ENCODE measurements at regions not wholly inside any gene's neighbourhood (a gene's known extent, or its start where the extent isn't known, plus 50 kb on each side); places are given as distances from the start of the nearest gene placed in this dataset.

DNA sequence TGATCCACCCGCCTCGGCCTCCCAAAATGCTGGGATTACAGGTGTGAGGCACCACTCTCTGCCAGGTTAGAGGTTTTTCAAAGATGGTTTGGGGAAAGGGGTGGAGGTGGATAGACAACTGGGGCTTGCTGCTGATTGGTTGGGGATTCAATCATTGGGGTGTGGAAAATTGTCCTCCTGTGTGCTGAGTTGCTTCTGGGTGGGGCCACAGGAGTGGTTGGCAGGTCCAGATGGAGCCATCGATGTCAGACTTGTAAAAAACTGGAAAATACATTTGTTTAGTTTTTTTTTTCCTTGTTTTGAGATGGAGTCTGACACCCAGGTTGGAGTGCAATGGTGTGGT, 61.9 kb upstream of the CLINT1 start:
- Histone ChIP-seq H3K4me2 (ENCODE audit: low read length) (no peak overlapping the region), H2AFZ (ENCODE audit: low read length) (no peak overlapping the region), H3K36me3 (ENCODE audit: insufficient read depth, low read length) (no peaks in the 10 kb centered on the region), H3K79me2 (ENCODE audit: insufficient read depth, low read depth, low read length) (no peaks in the 10 kb centered on the region), H3K9me2 (ENCODE audit: insufficient read depth, low read length) (no peaks in the 10 kb centered on the region), H3K4me3 (ENCODE audit: low read depth, low read length, poor library complexity, severe bottlenecking) (no peak overlapping the region), H4K20me1 (ENCODE audit: insufficient read depth, low read length) (no peaks in the 10 kb centered on the region), H3K27ac (ENCODE audit: low read depth, low read length, poor library complexity, severe bottlenecking) (no peak overlapping the region), H3K9me3 (ENCODE audit: low read length) (no peaks in the 10 kb centered on the region), H3K4me1 (ENCODE audit: insufficient read depth, low read length, poor library complexity, severe bottlenecking) (peaks cover 44% of the 10 kb centered on the region)
- POLR2A ChIA-PET: interaction anchor here (0.6 to 1.4 kb wide), 6 partner anchors 29 to 954 kb away, joined by 3 to 5 read pairs (median 4); no protein-coding TSS in a partner anchor
- no peak for TF ChIP-seq EZH2phosphoT487 (IDR thresholded peaks at IDR 0.05; ENCODE audit: borderline replicate concordance, low read depth, low read length)
- TF ChIP-seq, protein P1, sequence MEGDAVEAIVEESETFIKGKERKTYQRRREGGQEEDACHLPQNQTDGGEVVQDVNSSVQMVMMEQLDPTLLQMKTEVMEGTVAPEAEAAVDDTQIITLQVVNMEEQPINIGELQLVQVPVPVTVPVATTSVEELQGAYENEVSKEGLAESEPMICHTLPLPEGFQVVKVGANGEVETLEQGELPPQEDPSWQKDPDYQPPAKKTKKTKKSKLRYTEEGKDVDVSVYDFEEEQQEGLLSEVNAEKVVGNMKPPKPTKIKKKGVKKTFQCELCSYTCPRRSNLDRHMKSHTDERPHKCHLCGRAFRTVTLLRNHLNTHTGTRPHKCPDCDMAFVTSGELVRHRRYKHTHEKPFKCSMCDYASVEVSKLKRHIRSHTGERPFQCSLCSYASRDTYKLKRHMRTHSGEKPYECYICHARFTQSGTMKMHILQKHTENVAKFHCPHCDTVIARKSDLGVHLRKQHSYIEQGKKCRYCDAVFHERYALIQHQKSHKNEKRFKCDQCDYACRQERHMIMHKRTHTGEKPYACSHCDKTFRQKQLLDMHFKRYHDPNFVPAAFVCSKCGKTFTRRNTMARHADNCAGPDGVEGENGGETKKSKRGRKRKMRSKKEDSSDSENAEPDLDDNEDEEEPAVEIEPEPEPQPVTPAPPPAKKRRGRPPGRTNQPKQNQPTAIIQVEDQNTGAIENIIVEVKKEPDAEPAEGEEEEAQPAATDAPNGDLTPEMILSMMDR (conservative IDR thresholded peaks at IDR 0.05; ENCODE audit: low read length): no peak
- BruUV-seq (replicated peaks): no TSS peak
- CTCF ChIA-PET (ENCODE audit: unreplicated experiment): no interaction called here
- intact Hi-C loops (cut with micrococcal nuclease; ENCODE audit: unreplicated experiment): no loop called here
- no peak for DNase-seq (ENCODE audit: low spot score)

DNA sequence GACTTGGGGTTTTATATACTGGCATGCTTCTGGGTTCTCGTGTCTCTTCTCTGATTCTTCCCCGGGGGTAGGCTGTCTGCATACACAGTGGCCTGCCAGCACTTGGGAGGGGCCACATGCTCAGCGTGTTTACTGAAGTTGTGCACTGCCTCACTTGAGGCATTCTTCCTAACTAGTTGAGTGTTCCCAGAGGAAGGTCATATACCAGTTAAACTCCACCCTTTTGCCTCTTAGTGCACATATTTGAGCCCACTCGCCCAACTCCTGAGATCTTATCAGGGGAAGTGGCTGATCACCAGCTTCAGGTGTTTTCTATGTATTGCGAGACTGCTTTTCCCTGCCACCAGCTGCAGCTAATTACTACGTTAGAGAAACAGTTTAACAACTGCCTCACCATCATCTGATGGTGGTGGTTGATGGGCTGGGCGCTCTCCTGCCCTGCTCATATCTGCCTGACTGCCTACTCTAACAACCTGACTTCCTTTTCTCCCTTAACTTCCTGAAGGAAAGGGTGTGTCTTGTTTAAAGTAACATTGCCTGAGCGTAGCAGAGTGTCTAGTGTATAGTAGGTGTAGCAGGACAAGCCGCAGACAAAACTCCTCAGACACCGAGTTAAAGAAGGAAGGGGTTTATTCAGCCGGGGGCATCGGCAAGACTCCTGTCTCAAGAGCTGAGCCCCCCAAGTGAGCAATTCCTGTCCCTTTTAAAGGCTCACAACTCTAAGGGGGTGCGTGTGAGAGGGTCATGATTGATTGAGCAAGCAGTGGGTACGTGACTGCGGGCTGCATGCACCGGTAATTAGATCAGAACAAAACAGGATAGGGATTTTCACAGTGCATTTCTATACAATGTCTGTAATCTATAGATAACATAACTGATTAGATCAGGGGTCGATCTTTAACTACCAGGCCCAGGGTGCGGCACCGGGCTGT, 60.1 kb upstream of the CLINT1 start:
- Histone ChIP-seq H2AFZ (ENCODE audit: low read length) (peak overlapping the region; percentile 69), H3K27ac (ENCODE audit: low read depth, low read length, poor library complexity, severe bottlenecking) (peak overlapping the region; percentile 31), H3K4me3 (ENCODE audit: low read depth, low read length, poor library complexity, severe bottlenecking) (no peak overlapping the region), H3K4me2 (ENCODE audit: low read length) (peak overlapping the region; percentile 48), H3K79me2 (ENCODE audit: insufficient read depth, low read depth, low read length) (no peaks in the 10 kb centered on the region), H3K9me3 (ENCODE audit: low read length) (no peaks in the 10 kb centered on the region), H3K9me2 (ENCODE audit: insufficient read depth, low read length) (no peaks in the 10 kb centered on the region), H4K20me1 (ENCODE audit: insufficient read depth, low read length) (no peaks in the 10 kb centered on the region), H3K36me3 (ENCODE audit: insufficient read depth, low read length) (no peaks in the 10 kb centered on the region), H3K4me1 (ENCODE audit: insufficient read depth, low read length, poor library complexity, severe bottlenecking) (peaks cover 61% of the 10 kb centered on the region)
- peak; percentile 62 for DNase-seq (ENCODE audit: low spot score)
- ChIA-PET CTCF (ENCODE audit: unreplicated experiment) (interaction anchor here (0.6 to 1.4 kb wide), 2 partner anchors 92 to 102 kb away, joined by 3 read pairs; no protein-coding TSS in a partner anchor), POLR2A (interaction anchor here (0.5 to 1.3 kb wide), 8 partner anchors 9 to 99 kb away, joined by 3 to 4 read pairs (median 3); no protein-coding TSS in a partner anchor)
- BruUV-seq (replicated peaks): no TSS peak
- TF ChIP-seq, protein P1 (conservative IDR thresholded peaks at IDR 0.05; ENCODE audit: low read length): no peak
- TF ChIP-seq EZH2phosphoT487 (IDR thresholded peaks at IDR 0.05; ENCODE audit: borderline replicate concordance, low read depth, low read length): no peak
- intact Hi-C loops (cut with micrococcal nuclease; ENCODE audit: unreplicated experiment): loop anchor here (1.0 kb wide), 2 partner anchors 58 to 99 kb away; no protein-coding TSS in a partner anchor
